IMR-90 (cell line): ENCODE measurements at regions not wholly inside any gene's neighbourhood (a gene's known extent, or its start where the extent isn't known, plus 50 kb on each side); places are given as distances from the start of the nearest gene placed in this dataset.
A peak's percentile ranks its signal among the peaks of the same experiment; 100 is the strongest.

Experiments
- ATAC-seq: fragments of 200-7000 bp; cut with Tn5 transposase; 2 replicates; pipeline ENCODE4 v1.9.1; 2020; ENCODE audit warnings: low read depth, mild to moderate bottlenecking, moderate library complexity
- BruUV-seq: library from RNA; stranded (reverse); fragments of 400-500 nt; replicated peaks from 2 replicates; lab custom pipeline; 2021; lab: Mats Ljungman, UMichigan
- CTCF ChIA-PET: fragments of 300-600 bp; formaldehyde crosslinking; extraction: SDS; loops from one replicate; lab custom pipeline; 2021; ENCODE audit warnings: antibody characterized with exemption; lab: Yijun Ruan, JAX
- POLR2A ChIA-PET: fragments of 300-600 bp; sonication (Branson Sonifier 250); formaldehyde crosslinking; loops from one replicate; lab custom pipeline; 2022; ENCODE audit warnings: antibody characterized with exemption; ENCODE audit not compliant: unreplicated experiment; lab: Charles Lee
- DNase-seq: peaks from one replicate; pipeline ENCODE4 v3.0.0; 2013
- H2AFZ ChIP-seq: replicated peaks from 2 replicates; pipeline ENCODE3; 2013; ENCODE audit warnings: low read length, mild to moderate bottlenecking; ENCODE audit not compliant: poor library complexity
- H2AK5ac ChIP-seq: 2 replicates; pipeline ENCODE4 v1.6.1; 2013; ENCODE audit warnings: low read depth, low read length, inconsistent platforms
- H2AK9ac ChIP-seq: replicated peaks from 2 replicates; pipeline ENCODE3; 2013; ENCODE audit warnings: mild to moderate bottlenecking, low read depth, low read length, moderate library complexity; ENCODE audit not compliant: poor library complexity
- H2BK120ac ChIP-seq: 2 replicates; pipeline ENCODE4 v1.6.1; 2013; ENCODE audit warnings: low read depth, low read length, inconsistent platforms
- H2BK15ac ChIP-seq: 3 replicates; pipeline ENCODE4 v1.6.1; 2013; ENCODE audit warnings: low read depth, low read length, inconsistent platforms
- H2BK20ac ChIP-seq: 2 replicates; pipeline ENCODE4 v1.6.1; 2013; ENCODE audit warnings: low read depth, mild to moderate bottlenecking, inconsistent platforms, low read length, moderate library complexity
- H2BK5ac ChIP-seq: 2 replicates; pipeline ENCODE4 v1.6.1; 2013; ENCODE audit warnings: mild to moderate bottlenecking, low read depth, low read length, inconsistent platforms; ENCODE audit not compliant: poor library complexity, severe bottlenecking
- H3K14ac ChIP-seq: replicated peaks from 2 replicates; pipeline ENCODE4 v1.6.1; 2013; ENCODE audit warnings: low read depth, low read length, inconsistent platforms
- H3K18ac ChIP-seq: 2 replicates; pipeline ENCODE4 v1.6.1; 2013; ENCODE audit warnings: low read depth, low read length, control low read depth
- H3K23ac ChIP-seq: 2 replicates; pipeline ENCODE4 v1.6.1; 2013; ENCODE audit warnings: low read depth, low read length, inconsistent platforms
- H3K27ac ChIP-seq: 2 replicates; pipeline ENCODE4 v1.5.1; 2013; ENCODE audit warnings: mild to moderate bottlenecking, control low read depth, low read length; ENCODE audit not compliant: insufficient read depth
- H3K27me3 ChIP-seq: 2 replicates; pipeline ENCODE4 v1.6.1; 2013; ENCODE audit warnings: low read length; ENCODE audit not compliant: control insufficient read depth, insufficient read depth
- H3K36me3 ChIP-seq: 2 replicates; pipeline ENCODE4 v1.6.1; 2013; ENCODE audit warnings: low read length, mixed read lengths; ENCODE audit not compliant: control insufficient read depth, insufficient read depth
- H3K4ac ChIP-seq: 2 replicates; pipeline ENCODE4 v1.6.1; 2013; ENCODE audit warnings: low read depth, low read length, inconsistent platforms
- H3K4me1 ChIP-seq: 2 replicates; pipeline ENCODE4 v1.6.1; 2013; ENCODE audit warnings: low read length, mixed read lengths; ENCODE audit not compliant: control insufficient read depth, insufficient read depth
- H3K4me2 ChIP-seq: 2 replicates; pipeline ENCODE4 v1.6.1; 2013; ENCODE audit warnings: low read depth, mild to moderate bottlenecking, control low read depth, low read length, moderate library complexity
- H3K4me3 ChIP-seq: 2 replicates; pipeline ENCODE4 v1.5.1; 2013; ENCODE audit warnings: low read depth, mild to moderate bottlenecking, control low read depth, low read length, moderate library complexity; ENCODE audit not compliant: insufficient read depth
- H3K56ac ChIP-seq: 2 replicates; pipeline ENCODE4 v1.6.1; 2013; ENCODE audit warnings: low read length, inconsistent platforms; ENCODE audit not compliant: insufficient read depth; ENCODE audit errors: extremely low read depth
- H3K79me1 ChIP-seq, 2 experiments: 2 replicates each; pipeline ENCODE4 v1.6.1; 2013; ENCODE audit warnings: low read length in 2 of 2, inconsistent platforms in 1 of 2, low read depth in 1 of 2
- H3K9ac ChIP-seq: 2 replicates; pipeline ENCODE4 v1.6.1; 2013; ENCODE audit warnings: low read depth, low read length, control low read depth
- H3K9me1 ChIP-seq: 2 replicates; pipeline ENCODE4 v1.6.1; 2013; ENCODE audit warnings: low read length, inconsistent platforms; ENCODE audit not compliant: insufficient read depth
- H3K9me3 ChIP-seq: 2 replicates; pipeline ENCODE4 v1.6.1; 2013; ENCODE audit warnings: low read length; ENCODE audit not compliant: control insufficient read depth, insufficient read depth
- H4K20me1 ChIP-seq: 2 replicates; pipeline ENCODE4 v1.6.1; 2013; ENCODE audit warnings: low read length, inconsistent platforms; ENCODE audit not compliant: insufficient read depth
- H4K5ac ChIP-seq: 2 replicates; pipeline ENCODE4 v1.6.1; 2013; ENCODE audit warnings: mild to moderate bottlenecking, low read depth, low read length, control low read depth
- H4K8ac ChIP-seq, 2 experiments: 2 replicates each; pipeline ENCODE4 v1.6.1; 2013; ENCODE audit warnings: low read depth in 2 of 2, low read length in 2 of 2, control low read depth in 1 of 2, inconsistent platforms in 1 of 2
- H4K91ac ChIP-seq: 2 replicates; pipeline ENCODE4 v1.6.1; 2013; ENCODE audit warnings: low read depth, low read length, inconsistent platforms; ENCODE audit not compliant: insufficient read depth
- BHLHE40 ChIP-seq: fragments of 150-350 bp; IDR thresholded peaks from 2 replicates; pipeline ENCODE4 v1.6.1; 2016; ENCODE audit warnings: mild to moderate bottlenecking, low read depth, low read length
- CHD1 ChIP-seq: IDR thresholded peaks from 2 replicates; pipeline ENCODE4 v1.6.1; 2012; ENCODE audit warnings: low read depth, low read length, improper control_type of control experiment
- CTCF ChIP-seq: conservative IDR thresholded peaks from 2 replicates; pipeline ENCODE4 v1.5.1; 2012; ENCODE audit warnings: mild to moderate bottlenecking, low read depth, low read length, improper control_type of control experiment
- MAZ ChIP-seq: IDR thresholded peaks from 2 replicates; pipeline ENCODE4 v1.6.1; 2012; ENCODE audit warnings: low read depth, mild to moderate bottlenecking, low read length, improper control_type of control experiment, moderate library complexity, borderline replicate concordance
- NFE2L2 ChIP-seq: fragments of 150-350 bp; IDR thresholded peaks from 2 replicates; pipeline ENCODE4 v1.6.1; 2016; ENCODE audit warnings: low read depth, mild to moderate bottlenecking, low read length
- POLR2A ChIP-seq: IDR thresholded peaks from 2 replicates; pipeline ENCODE4 v1.6.1; 2012; ENCODE audit warnings: mild to moderate bottlenecking, low read depth, low read length
- RAD21 ChIP-seq: IDR thresholded peaks from 2 replicates; pipeline ENCODE4 v1.6.1; 2012; ENCODE audit warnings: low read length, improper control_type of control experiment
- RFX5 ChIP-seq: IDR thresholded peaks from 2 replicates; pipeline ENCODE4 v1.8.0; 2012; ENCODE audit warnings: low read depth, mild to moderate bottlenecking, low read length, moderate library complexity
- WGBS, 2 experiments: methylation state at CpG; one replicate each; pipeline versions ENCODE4 v1.1.5 to v1.1.7; 2013; ENCODE audit warnings: missing lambda C conversion rate in 2 of 2; ENCODE audit not compliant: insufficient read length in 1 of 2; ENCODE audit errors: extremely low coverage in 2 of 2; 5-methylcytosine and 5-hydroxymethylcytosine counted together
- dilution Hi-C: fragments of 300-500 bp; cut with HindIII; formaldehyde crosslinking; loops from one replicate; pipeline ENCODE4 v1.14.3; 2018; ENCODE audit warnings: low sequenced_read_pairs; ENCODE audit not compliant: unreplicated experiment
- in situ Hi-C: fragments of 300-500 bp; cut with MboI; formaldehyde crosslinking; loops from 3 replicates; pipeline ENCODE4 v1.14.3; 2019; ENCODE audit warnings: low sequenced_read_pairs, inconsistent platforms, mixed read lengths
- intact Hi-C: fragments of 100-400 bp; cut with micrococcal nuclease; formaldehyde crosslinking; loops from 2 replicates; pipeline ENCODE4 v1.10.0; 2022
- TF ChIP-seq, protein P1 (sequence below): fragments of 150-350 bp; IDR thresholded peaks from 2 replicates; pipeline ENCODE4 v1.6.1; 2017; ENCODE audit warnings: mild to moderate bottlenecking, antibody characterized with exemption, low read length, low read depth

- ATAC-seq (peak; percentile 37; the same call in 1 of the 2 replicates), DNase-seq (peak; percentile 34)
- BruUV-seq = no TSS peak
- H3K14ac ChIP-seq = no peak overlapping the region
- H2BK20ac ChIP-seq = no peak overlapping the region
- H3K27ac ChIP-seq = no peak overlapping the region
- ChIA-PET CTCF (interaction anchor here (0.9 to 1.4 kb wide), 3 partner anchors 53 to 143 kb away, joined by 3 read pairs; no protein-coding TSS in a partner anchor), POLR2A (no interaction called here)
- no peak overlapping the region for H2BK5ac ChIP-seq
- H2AK9ac ChIP-seq = no peak overlapping the region
- H3K79me1 ChIP-seq = peaks cover 0 to 2% of the 10 kb centered on the region in 2 experiments; a peak in 1 of 4 replicates
- no peak overlapping the region for H3K9ac ChIP-seq
- H2AFZ ChIP-seq = no peak overlapping the region
- no peak overlapping the region for H2BK15ac ChIP-seq
- no peak overlapping the region; the same call in 1 of the 2 replicates for H3K23ac ChIP-seq
- intact Hi-C loops (no loop called here), in situ Hi-C loops (no loop called here), dilution Hi-C loops (no loop called here)
- H3K4ac ChIP-seq = no peak overlapping the region
- H3K9me1 ChIP-seq = no peaks in the 10 kb centered on the region; the same call in 1 of the 2 replicates
- no peak overlapping the region for H4K8ac ChIP-seq
- H3K4me2 ChIP-seq = no peak overlapping the region
- no peak for TF ChIP-seq RFX5
- no peak for TF ChIP-seq RAD21
- TF ChIP-seq NFE2L2 = no peak
- no peak for TF ChIP-seq CTCF
- no peak for TF ChIP-seq MAZ
- TF ChIP-seq POLR2A = no peak
- TF ChIP-seq BHLHE40 = peak; percentile 67; the same call in 1 of the 2 replicates
- TF ChIP-seq, protein P1, sequence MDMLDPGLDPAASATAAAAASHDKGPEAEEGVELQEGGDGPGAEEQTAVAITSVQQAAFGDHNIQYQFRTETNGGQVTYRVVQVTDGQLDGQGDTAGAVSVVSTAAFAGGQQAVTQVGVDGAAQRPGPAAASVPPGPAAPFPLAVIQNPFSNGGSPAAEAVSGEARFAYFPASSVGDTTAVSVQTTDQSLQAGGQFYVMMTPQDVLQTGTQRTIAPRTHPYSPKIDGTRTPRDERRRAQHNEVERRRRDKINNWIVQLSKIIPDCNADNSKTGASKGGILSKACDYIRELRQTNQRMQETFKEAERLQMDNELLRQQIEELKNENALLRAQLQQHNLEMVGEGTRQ = no peak
- no peak for TF ChIP-seq CHD1
- H3K56ac ChIP-seq = no peak overlapping the region
- no peak overlapping the region for H3K4me3 ChIP-seq
- H2AK5ac ChIP-seq = no peak overlapping the region
- no peaks in the 10 kb centered on the region; the same call in 1 of the 2 replicates for H3K4me1 ChIP-seq
- no peaks in the 10 kb centered on the region for H3K9me3 ChIP-seq
- no peak overlapping the region for H3K18ac ChIP-seq
- H4K5ac ChIP-seq = no peak overlapping the region
- no peaks in the 10 kb centered on the region for H4K20me1 ChIP-seq
- no peak overlapping the region for H2BK120ac ChIP-seq
- no peak overlapping the region for H4K91ac ChIP-seq
- 29% methylated on average over 1 of the region's 4 CpGs; no CpG with 5 or more reads in 1 of the 2 experiments for WGBS, 2 experiments
- H3K36me3 ChIP-seq = no peaks in the 10 kb centered on the region
- no peaks in the 10 kb centered on the region; the same call in 1 of the 2 replicates for H3K27me3 ChIP-seq
Measured at GRCh38 chr12:107468182-107468581, 217.4 kb upstream of the PWP1 start.
